HL-60 (cell line): ENCODE measurements at regions not wholly inside any gene's neighbourhood (a gene's known extent, or its start where the extent isn't known, plus 50 kb on each side); places are given as distances from the start of the nearest gene placed in this dataset.
A peak's percentile ranks its signal among the peaks of the same experiment; 100 is the strongest.

Experiments used
- DNase-seq, 2 experiments: peaks; one replicate each; pipeline ENCODE4 v3.0.0-alpha.2; 2010 to 2020; ENCODE audit warnings: low read depth in 1 of 2, low spot score in 1 of 2
- H3K27ac ChIP-seq: fragments of 250-450 bp; sonication (Bioruptor Pico); replicated peaks from 2 replicates; pipeline ENCODE4 v1.5.1; 2020; ENCODE audit warnings: mild to moderate bottlenecking, moderate library complexity
- H3K27me3 ChIP-seq: fragments of 250-450 bp; sonication (Bioruptor Pico); 2 replicates; pipeline ENCODE4 v1.5.1; 2021; ENCODE audit warnings: mild to moderate bottlenecking, moderate library complexity; ENCODE audit not compliant: insufficient read depth, poor library complexity, severe bottlenecking
- H3K4me3 ChIP-seq: replicated peaks from 2 replicates; pipeline ENCODE4 v1.5.1; 2011; ENCODE audit warnings: mild to moderate bottlenecking, control low read depth, low read length; ENCODE audit not compliant: insufficient read depth
- GABPA ChIP-seq: IDR thresholded peaks from 2 replicates; pipeline ENCODE4 v1.6.1; 2012; ENCODE audit warnings: low read depth
- POLR2AphosphoS5 ChIP-seq: IDR thresholded peaks from 2 replicates; pipeline ENCODE4 v1.6.1; 2012; ENCODE audit warnings: low read depth
- SPI1 ChIP-seq: IDR thresholded peaks from 2 replicates; pipeline ENCODE4 v1.6.1; 2012; ENCODE audit warnings: low read depth, mild to moderate bottlenecking, borderline replicate concordance
- TF ChIP-seq, protein P1 (sequence below): IDR thresholded peaks from 2 replicates; pipeline ENCODE4 v1.6.1; 2012; ENCODE audit warnings: low read depth; ENCODE audit not compliant: insufficient replicate concordance
- TF ChIP-seq, protein P2 (sequence below): IDR thresholded peaks from one replicate; pipeline ENCODE4 v1.5.1; 2011; ENCODE audit warnings: low read length, control low read depth, inconsistent platforms; ENCODE audit not compliant: insufficient read depth

DNA sequence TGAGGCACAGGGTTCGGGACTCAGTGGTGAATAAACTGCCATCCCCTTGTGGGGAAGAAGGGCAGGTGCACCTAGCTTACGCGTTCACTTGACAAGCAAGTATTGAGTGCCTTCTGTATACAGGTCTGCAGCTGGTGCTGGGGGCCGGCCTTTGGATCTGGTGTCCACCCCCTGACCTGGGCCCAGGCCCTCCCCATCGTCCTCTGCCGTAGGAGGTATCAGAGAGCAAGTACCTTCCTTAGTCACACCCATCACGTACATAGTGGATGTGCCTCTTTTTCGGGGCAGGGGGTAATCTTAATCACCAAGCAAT lies 53.3 kb downstream of the SMIM38 start:
- Histone ChIP-seq H3K4me3 (no peak overlapping the region), H3K27me3 (no peaks in the 10 kb centered on the region), H3K27ac (no peak overlapping the region)
- TF ChIP-seq SPI1 (no peak), POLR2AphosphoS5 (no peak), GABPA (no peak)
- TF ChIP-seq, protein P1, sequence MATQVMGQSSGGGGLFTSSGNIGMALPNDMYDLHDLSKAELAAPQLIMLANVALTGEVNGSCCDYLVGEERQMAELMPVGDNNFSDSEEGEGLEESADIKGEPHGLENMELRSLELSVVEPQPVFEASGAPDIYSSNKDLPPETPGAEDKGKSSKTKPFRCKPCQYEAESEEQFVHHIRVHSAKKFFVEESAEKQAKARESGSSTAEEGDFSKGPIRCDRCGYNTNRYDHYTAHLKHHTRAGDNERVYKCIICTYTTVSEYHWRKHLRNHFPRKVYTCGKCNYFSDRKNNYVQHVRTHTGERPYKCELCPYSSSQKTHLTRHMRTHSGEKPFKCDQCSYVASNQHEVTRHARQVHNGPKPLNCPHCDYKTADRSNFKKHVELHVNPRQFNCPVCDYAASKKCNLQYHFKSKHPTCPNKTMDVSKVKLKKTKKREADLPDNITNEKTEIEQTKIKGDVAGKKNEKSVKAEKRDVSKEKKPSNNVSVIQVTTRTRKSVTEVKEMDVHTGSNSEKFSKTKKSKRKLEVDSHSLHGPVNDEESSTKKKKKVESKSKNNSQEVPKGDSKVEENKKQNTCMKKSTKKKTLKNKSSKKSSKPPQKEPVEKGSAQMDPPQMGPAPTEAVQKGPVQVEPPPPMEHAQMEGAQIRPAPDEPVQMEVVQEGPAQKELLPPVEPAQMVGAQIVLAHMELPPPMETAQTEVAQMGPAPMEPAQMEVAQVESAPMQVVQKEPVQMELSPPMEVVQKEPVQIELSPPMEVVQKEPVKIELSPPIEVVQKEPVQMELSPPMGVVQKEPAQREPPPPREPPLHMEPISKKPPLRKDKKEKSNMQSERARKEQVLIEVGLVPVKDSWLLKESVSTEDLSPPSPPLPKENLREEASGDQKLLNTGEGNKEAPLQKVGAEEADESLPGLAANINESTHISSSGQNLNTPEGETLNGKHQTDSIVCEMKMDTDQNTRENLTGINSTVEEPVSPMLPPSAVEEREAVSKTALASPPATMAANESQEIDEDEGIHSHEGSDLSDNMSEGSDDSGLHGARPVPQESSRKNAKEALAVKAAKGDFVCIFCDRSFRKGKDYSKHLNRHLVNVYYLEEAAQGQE: no peak
- TF ChIP-seq, protein P2, sequence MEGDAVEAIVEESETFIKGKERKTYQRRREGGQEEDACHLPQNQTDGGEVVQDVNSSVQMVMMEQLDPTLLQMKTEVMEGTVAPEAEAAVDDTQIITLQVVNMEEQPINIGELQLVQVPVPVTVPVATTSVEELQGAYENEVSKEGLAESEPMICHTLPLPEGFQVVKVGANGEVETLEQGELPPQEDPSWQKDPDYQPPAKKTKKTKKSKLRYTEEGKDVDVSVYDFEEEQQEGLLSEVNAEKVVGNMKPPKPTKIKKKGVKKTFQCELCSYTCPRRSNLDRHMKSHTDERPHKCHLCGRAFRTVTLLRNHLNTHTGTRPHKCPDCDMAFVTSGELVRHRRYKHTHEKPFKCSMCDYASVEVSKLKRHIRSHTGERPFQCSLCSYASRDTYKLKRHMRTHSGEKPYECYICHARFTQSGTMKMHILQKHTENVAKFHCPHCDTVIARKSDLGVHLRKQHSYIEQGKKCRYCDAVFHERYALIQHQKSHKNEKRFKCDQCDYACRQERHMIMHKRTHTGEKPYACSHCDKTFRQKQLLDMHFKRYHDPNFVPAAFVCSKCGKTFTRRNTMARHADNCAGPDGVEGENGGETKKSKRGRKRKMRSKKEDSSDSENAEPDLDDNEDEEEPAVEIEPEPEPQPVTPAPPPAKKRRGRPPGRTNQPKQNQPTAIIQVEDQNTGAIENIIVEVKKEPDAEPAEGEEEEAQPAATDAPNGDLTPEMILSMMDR: no peak
- DNase-seq: no peak

DNA sequence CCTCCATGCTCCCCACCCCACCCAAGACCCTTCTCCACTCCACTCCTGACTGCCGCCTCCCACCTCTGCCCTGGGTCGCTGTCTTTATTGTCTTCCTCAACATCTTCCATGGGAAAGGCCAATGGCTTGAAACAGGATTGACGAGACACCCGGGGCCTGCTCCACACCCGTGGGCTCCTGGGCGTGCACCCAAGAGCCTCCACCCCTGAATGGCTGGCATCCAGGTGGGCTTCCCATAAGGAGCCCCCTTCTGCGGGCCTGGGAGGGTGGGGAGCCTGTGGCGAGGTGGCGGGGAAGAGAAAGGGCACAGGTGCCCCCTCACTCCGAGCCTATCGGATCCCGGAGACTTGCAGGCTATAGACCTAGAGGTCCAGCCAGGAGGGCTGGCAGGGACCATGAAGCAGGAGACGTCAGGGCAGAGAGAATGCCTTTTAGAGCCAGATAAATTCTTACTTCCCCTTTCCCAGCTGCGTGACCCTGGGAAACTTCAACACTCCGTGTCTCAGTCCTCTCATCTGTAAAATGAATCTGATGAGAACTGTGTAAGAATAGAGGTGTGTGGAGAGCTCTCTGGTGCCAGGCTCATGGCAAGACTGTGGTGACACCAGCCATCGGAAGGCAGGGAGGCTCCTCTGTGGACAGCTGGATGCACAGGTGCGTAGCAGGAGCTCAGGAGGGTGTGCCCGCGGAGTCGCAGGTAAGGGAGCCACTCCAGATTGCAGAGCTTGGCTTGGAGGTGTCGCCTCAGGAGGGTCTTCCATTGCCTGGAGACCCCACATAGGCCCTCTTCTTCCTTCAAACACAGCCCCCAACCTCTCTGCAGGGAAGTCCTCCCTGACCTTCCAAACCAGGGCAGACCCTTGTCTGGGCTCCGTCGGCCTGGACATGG lies 53.9 kb downstream of the SMIM38 start:
- Histone ChIP-seq H3K4me3 (no peak overlapping the region), H3K27ac (no peak overlapping the region), H3K27me3 (no peaks in the 10 kb centered on the region)
- DNase-seq: no peak
- TF ChIP-seq, protein P1: no peak
- TF ChIP-seq GABPA (no peak), POLR2AphosphoS5 (no peak), SPI1 (no peak)
- TF ChIP-seq, protein P2: no peak

DNA sequence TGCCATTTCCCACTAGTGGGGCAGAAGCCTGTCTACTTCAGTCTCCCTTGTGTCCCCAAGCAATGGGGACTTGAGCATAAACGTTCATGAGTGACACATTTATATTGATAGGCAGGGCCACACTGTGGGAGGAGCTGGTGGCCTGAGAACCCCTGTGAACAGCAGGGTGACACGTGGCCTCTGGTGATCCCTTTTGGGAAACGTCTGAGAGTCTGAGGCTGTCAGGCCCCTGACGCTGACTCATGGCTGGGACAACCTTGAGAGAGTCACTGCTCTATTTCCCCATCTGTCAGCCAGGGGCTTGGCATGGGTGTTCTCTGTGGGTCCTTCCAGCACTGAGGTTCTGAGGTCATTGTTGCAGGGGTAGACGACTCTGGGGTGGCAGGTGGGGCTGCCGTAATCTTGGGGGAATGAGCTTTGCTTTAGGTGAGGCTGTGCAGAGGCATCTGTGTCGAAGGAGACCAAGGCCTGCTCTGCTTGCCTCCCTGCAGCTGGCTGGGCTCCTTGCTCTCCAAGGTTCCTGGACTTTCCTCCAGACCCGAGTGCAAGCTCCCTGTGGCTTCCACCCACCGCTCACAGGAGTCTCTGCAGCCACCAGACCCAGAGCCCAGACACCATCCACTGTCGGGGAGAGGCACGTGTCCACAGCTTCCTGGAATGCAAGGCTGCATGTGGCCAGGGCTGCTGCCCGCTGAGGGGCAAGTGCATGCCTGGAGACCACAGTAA lies 54.7 kb downstream of the SMIM38 start:
- TF ChIP-seq GABPA (no peak), POLR2AphosphoS5 (no peak), SPI1 (no peak)
- TF ChIP-seq, protein P1: no peak
- TF ChIP-seq, protein P2: no peak
- Histone ChIP-seq H3K27me3 (no peaks in the 10 kb centered on the region), H3K27ac (no peak overlapping the region), H3K4me3 (no peak overlapping the region)
- DNase-seq: peak; percentile 8 to 34
